HFF-Myc (cell line): ENCODE measurements at regions not wholly inside any gene's neighbourhood (a gene's known extent, or its start where the extent isn't known, plus 50 kb on each side); places are given as distances from the start of the nearest gene placed in this dataset.

ENCODE experiments used
- DNase-seq: peaks from one replicate; pipeline ENCODE4 v3.0.0-alpha.2; 2011; ENCODE audit warnings: low read depth; ENCODE audit errors: extremely low read depth
- H3K4me3 ChIP-seq: replicated peaks from 2 replicates; pipeline ENCODE4 v1.5.1; 2011; ENCODE audit warnings: low read depth, mild to moderate bottlenecking, control low read depth, low read length
- CTCF ChIP-seq: IDR thresholded peaks from 2 replicates; pipeline ENCODE4 v1.5.1; 2012; ENCODE audit warnings: mild to moderate bottlenecking, low read depth, low read length, control low read depth; ENCODE audit errors: missing control alignments

GRCh38 chr11:33410086-33410765, 153.0 kb downstream of the HIPK3 start:
- no peak overlapping the region for H3K4me3 ChIP-seq
- DNase-seq = no peak
- TF ChIP-seq CTCF = no peak
